ENCODE measurements at regions not wholly inside any gene's neighbourhood (a gene's known extent, or its start where the extent isn't known, plus 50 kb on each side); places are given as distances from the start of the nearest gene placed in this dataset.
"Not testable (repeated sequence)": the region's sequence is repeated elsewhere in the genome, so short reads cannot be mapped to it uniquely, and the experiment has no call there.

DNA sequence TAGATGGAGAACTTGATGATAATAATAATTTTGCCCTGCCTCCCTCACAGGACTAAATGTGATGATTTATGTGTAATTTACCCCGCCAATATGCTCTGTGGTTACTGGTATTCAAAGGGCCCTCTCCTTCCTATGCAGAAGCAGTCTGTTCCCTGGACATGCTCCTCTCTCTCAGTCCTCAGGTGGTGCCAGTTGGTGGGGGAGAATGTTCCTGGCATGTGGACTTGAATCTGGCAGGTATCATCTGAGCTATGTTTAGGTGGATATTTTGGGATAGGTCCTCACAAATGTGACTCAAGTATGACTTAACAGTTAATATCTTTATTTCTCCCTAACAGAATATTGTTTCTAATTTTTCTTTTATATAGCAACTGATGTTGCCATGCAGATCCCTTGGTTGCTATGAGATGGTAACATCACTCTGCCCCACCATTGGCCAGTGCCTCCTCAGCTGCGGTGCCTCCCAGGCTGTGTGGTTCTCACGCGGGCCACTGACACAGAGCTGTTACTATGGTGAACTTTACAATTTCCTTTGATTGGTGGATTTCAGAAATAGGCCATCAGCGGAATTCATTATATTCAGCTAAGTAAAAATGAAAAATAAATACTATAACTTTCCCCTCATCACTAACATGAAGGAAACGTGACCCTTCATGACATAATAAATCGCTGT, 106.7 kb upstream of the PELI1 start:
- WGBS, 3 donors: 77 to 86% (median 80%) methylated on average over 7 of the region's 7 CpGs
- Histone ChIP-seq H3K4me1 (no peaks in the 10 kb centered on the region), H3K36me3 (ENCODE audit: insufficient read depth in 1 of 2, low read depth in 1 of 2) (no peaks in the 10 kb centered on the region), H3K27me3 (ENCODE audit: insufficient read depth in 3 of 3, low read length in 2 of 3) (no peaks in the 10 kb centered on the region), H3K27ac (no peak overlapping the region), H3K4me3 (no peak overlapping the region), H3K9me3 (no peaks in the 10 kb centered on the region)
- intact Hi-C loops (cut with DNase I): no loop called here
- no peak for DNase-seq
- no peak for ATAC-seq
- TF ChIP-seq, protein P1, sequence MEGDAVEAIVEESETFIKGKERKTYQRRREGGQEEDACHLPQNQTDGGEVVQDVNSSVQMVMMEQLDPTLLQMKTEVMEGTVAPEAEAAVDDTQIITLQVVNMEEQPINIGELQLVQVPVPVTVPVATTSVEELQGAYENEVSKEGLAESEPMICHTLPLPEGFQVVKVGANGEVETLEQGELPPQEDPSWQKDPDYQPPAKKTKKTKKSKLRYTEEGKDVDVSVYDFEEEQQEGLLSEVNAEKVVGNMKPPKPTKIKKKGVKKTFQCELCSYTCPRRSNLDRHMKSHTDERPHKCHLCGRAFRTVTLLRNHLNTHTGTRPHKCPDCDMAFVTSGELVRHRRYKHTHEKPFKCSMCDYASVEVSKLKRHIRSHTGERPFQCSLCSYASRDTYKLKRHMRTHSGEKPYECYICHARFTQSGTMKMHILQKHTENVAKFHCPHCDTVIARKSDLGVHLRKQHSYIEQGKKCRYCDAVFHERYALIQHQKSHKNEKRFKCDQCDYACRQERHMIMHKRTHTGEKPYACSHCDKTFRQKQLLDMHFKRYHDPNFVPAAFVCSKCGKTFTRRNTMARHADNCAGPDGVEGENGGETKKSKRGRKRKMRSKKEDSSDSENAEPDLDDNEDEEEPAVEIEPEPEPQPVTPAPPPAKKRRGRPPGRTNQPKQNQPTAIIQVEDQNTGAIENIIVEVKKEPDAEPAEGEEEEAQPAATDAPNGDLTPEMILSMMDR (IDR thresholded peaks at IDR 0.05): no peak

DNA sequence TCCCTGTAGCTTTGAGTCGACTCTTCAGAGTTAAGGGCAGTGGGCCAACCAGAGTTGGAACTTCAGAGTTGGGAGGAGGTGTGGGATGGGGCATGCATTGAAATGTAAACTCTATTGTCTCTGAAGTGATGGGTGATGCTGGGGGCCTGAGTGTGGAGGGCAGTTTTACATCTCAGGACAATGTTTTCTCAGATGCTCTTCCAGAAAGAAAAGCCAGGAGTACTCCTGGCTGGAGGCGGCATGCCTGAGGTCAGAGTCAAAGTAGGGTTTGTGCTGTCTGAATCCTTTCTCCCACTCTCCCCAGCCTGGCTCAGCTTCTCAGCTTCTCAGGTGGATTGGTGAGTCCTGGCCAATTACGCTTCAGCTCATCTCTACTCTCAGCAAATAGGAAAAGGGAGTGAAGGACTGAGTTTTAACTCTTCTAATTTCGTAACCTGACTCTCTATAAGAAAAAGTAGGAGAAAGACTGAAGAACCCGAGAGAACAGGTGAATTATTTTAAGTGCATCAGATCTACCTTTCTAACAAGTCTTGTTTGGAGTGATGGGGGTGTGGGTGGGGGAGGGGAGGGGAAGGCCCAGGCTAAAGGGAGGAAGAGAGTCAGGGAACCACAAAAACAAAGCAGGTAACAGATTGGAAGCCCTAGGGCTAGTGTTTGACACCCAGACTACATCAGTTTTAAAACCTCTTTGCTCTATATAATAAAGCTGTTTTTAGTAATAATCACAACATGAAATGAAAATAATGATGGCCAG, 107.5 kb upstream of the PELI1 start:
- Histone ChIP-seq H3K27me3 (ENCODE audit: insufficient read depth in 3 of 3, low read length in 2 of 3) (no peaks in the 10 kb centered on the region), H3K36me3 (ENCODE audit: insufficient read depth in 1 of 2, low read depth in 1 of 2) (no peaks in the 10 kb centered on the region), H3K4me3 (no peak overlapping the region), H3K4me1 (no peaks in the 10 kb centered on the region), H3K9me3 (no peaks in the 10 kb centered on the region), H3K27ac (no peak overlapping the region)
- ATAC-seq: no peak
- TF ChIP-seq, protein P1 (IDR thresholded peaks at IDR 0.05): no peak
- no peak for DNase-seq
- WGBS, 3 donors: 68 to 71% (median 70%) methylated on average over 5 of the region's 5 CpGs
- intact Hi-C loops (cut with DNase I): no loop called here

DNA sequence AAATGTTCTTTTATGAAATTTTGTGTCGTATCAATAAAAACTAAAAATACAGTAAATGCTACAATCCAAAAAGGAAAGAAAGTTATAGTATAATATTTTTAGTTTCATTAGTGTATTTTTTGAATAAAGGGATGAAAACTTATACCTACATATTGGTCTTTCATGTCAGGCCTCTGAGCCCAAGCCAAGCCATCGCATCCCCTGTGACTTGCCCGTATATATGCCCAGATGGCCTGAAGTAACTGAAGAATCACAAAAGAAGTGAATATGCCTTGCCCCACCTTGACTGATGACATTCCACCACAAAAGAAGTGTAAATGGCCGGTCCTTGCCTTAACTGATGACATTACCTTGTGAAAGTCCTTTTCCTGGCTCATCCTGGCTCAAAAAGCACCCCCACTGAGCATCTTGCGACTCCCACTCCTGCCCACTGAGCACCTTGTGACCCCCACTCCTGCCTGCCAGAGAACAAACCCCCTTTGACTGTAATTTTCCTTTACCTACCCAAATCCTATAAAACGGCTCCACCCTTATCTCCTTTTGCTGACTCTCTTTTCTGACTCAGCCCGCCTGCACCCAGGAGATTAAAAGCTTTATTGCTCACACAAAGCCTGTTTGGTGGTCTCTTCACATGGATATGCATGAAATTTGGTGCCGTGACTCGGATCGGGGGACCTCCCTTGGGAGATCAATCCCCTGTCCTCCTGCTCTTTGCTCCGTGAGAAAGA, 108.2 kb upstream of the PELI1 start:
- not testable (repeated sequence) for H3K36me3 ChIP-seq (ENCODE audit: insufficient read depth in 1 of 2, low read depth in 1 of 2); H3K27me3 ChIP-seq (ENCODE audit: insufficient read depth in 3 of 3, low read length in 2 of 3)
- 76 to 91% (median 88%) methylated on average over 9 of the region's 11 CpGs for WGBS, 3 donors

DNA sequence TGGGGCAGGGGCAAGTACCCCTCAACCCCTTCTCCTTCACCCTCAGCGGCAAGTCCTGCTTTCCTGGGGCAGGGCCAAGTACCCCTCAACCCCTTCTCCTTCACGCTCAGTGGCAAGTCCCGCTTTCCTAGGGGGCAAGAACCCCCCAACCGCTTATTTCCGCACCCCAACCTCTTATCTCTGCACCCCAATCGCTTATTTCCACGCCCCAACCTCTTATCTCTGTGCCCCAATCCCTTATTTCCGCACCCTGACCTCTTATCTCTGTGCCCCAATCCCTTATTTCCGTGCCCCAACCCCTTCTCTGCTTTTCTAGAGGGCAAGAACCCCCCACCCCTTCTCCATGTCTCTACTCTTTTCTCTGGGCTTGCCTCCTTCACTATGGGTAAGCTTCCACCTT, 109.2 kb upstream of the PELI1 start:
- H3K9me3 ChIP-seq; intact Hi-C loops (cut with DNase I); ATAC-seq; H3K4me3 ChIP-seq; H3K27ac ChIP-seq; H3K36me3 ChIP-seq (ENCODE audit: insufficient read depth in 1 of 2, low read depth in 1 of 2); H3K4me1 ChIP-seq; H3K27me3 ChIP-seq (ENCODE audit: insufficient read depth in 3 of 3, low read length in 2 of 3); DNase-seq: not testable (repeated sequence)
- WGBS, 3 donors: 87 to 92% (median 90%) methylated on average over 7 to 9 of the region's 9 CpGs

More for the DNA sequence above, 108.2 kb upstream of the PELI1 start:
- DNase-seq; ATAC-seq; H3K4me3 ChIP-seq; H3K9me3 ChIP-seq; H3K4me1 ChIP-seq; H3K27ac ChIP-seq; intact Hi-C loops (cut with DNase I): not testable (repeated sequence)

DNA sequence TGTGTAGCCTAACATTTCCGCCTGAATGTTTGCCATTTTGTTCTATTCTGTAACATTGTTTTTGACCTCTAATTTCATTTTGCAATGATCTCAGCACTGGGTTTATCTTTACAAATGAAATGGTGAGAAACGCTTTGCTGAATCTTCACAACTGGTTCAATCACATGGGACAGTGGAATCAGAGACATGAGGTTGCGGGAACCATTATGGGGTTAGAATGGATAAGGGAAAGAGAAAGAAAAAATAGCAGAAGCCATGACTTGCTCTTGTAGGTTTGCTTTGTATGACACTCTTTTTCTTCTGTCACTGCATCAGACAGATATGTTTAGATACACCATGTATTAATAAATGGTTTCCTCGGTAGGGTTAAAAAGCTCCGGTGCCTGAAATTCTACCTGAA, 114.3 kb upstream of the PELI1 start:
- Histone ChIP-seq H3K27ac (no peak overlapping the region), H3K36me3 (ENCODE audit: insufficient read depth in 1 of 2, low read depth in 1 of 2) (no peaks in the 10 kb centered on the region), H3K4me3 (no peak overlapping the region), H3K9me3 (no peaks in the 10 kb centered on the region), H3K4me1 (peaks cover 8% of the 10 kb centered on the region), H3K27me3 (ENCODE audit: insufficient read depth in 3 of 3, low read length in 2 of 3) (no peaks in the 10 kb centered on the region)
- no peak for DNase-seq
- intact Hi-C loops (cut with DNase I): no loop called here
- 93 to 98% (median 95%) methylated on average over 5 of the region's 5 CpGs for whole genome bisulfite sequencing, 3 donors
- ATAC-seq: no peak
- TF ChIP-seq, protein P1 (IDR thresholded peaks at IDR 0.05): no peak
